ENCODE measurements at regions not wholly inside any gene's neighbourhood (a gene's known extent, or its start where the extent isn't known, plus 50 kb on each side); places are given as distances from the start of the nearest gene placed in this dataset.

DNA sequence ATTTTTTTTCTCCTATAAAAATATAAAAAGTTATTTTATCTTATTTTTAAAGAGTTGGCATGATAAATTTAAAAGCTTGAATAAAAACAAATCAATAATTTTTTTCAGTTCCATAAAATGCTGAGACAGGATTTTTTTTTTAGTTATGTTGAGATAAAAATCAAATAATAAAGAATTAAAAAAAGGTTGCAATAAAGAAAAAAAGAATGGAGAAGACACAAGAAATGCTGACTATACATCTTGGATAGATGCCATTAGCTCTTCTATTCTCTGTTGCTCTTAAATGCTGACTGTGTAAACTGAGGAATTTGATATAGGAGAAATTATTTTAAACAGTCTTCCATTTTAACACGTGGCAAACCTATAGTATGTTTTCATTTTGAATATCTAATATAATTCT is 2298.5 kb downstream of the MRPL39 start:
- TF ChIP-seq TCF12 (IDR thresholded peaks at IDR 0.05; ENCODE audit: low read depth) (no peak), ZBTB7A (IDR thresholded peaks at IDR 0.05; ENCODE audit: low read depth) (no peak), YY1 (IDR thresholded peaks at IDR 0.05; ENCODE audit: low read depth) (no peak)
- TF ChIP-seq, protein P1, sequence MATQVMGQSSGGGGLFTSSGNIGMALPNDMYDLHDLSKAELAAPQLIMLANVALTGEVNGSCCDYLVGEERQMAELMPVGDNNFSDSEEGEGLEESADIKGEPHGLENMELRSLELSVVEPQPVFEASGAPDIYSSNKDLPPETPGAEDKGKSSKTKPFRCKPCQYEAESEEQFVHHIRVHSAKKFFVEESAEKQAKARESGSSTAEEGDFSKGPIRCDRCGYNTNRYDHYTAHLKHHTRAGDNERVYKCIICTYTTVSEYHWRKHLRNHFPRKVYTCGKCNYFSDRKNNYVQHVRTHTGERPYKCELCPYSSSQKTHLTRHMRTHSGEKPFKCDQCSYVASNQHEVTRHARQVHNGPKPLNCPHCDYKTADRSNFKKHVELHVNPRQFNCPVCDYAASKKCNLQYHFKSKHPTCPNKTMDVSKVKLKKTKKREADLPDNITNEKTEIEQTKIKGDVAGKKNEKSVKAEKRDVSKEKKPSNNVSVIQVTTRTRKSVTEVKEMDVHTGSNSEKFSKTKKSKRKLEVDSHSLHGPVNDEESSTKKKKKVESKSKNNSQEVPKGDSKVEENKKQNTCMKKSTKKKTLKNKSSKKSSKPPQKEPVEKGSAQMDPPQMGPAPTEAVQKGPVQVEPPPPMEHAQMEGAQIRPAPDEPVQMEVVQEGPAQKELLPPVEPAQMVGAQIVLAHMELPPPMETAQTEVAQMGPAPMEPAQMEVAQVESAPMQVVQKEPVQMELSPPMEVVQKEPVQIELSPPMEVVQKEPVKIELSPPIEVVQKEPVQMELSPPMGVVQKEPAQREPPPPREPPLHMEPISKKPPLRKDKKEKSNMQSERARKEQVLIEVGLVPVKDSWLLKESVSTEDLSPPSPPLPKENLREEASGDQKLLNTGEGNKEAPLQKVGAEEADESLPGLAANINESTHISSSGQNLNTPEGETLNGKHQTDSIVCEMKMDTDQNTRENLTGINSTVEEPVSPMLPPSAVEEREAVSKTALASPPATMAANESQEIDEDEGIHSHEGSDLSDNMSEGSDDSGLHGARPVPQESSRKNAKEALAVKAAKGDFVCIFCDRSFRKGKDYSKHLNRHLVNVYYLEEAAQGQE (IDR thresholded peaks at IDR 0.05; ENCODE audit: low read depth) = no peak

DNA sequence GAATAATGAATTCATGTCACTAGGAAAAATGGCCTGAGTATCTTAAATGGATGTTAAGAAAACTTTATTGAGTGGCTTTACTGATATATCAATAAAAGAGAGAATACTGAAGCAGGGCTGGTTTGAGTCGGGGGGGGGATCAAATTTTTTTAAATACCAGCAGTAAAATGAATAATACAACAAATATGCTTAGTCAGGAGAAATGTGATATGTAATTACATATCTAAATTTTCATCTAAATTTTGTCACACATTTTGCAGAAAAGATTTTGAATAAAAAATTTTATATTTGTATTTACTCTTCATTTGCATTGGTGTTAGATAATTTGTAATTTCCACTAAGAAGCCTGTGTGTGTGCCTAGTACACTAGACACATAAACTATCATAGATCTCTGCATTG is 2300.2 kb downstream of the MRPL39 start:
- TF ChIP-seq, protein P2, sequence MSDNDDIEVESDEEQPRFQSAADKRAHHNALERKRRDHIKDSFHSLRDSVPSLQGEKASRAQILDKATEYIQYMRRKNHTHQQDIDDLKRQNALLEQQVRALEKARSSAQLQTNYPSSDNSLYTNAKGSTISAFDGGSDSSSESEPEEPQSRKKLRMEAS (IDR thresholded peaks at IDR 0.05) = no peak
- no peak for TF ChIP-seq FOXM1 (IDR thresholded peaks at IDR 0.05; ENCODE audit: borderline replicate concordance, low read depth)
- TF ChIP-seq, protein P3, sequence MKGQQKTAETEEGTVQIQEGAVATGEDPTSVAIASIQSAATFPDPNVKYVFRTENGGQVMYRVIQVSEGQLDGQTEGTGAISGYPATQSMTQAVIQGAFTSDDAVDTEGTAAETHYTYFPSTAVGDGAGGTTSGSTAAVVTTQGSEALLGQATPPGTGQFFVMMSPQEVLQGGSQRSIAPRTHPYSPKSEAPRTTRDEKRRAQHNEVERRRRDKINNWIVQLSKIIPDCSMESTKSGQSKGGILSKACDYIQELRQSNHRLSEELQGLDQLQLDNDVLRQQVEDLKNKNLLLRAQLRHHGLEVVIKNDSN (IDR thresholded peaks at IDR 0.05) = no peak
- no peak for TF ChIP-seq TAF1 (IDR thresholded peaks at IDR 0.05; ENCODE audit: low read depth)
- TF ChIP-seq YY1 (IDR thresholded peaks at IDR 0.05; ENCODE audit: low read depth) = no peak
- TF ChIP-seq TCF12 (IDR thresholded peaks at IDR 0.05; ENCODE audit: low read depth) = no peak
- TF ChIP-seq, protein P1 (IDR thresholded peaks at IDR 0.05; ENCODE audit: low read depth) = no peak
- no peak for TF ChIP-seq CREB1 (IDR thresholded peaks at IDR 0.05; ENCODE audit: low read depth)
- TF ChIP-seq EGR1 (IDR thresholded peaks at IDR 0.05) = no peak
- TF ChIP-seq ZBTB7A (IDR thresholded peaks at IDR 0.05; ENCODE audit: low read depth) = no peak
- no peak for TF ChIP-seq EP300 (IDR thresholded peaks at IDR 0.05; ENCODE audit: borderline replicate concordance)
- no peak for TF ChIP-seq RAD21 (IDR thresholded peaks at IDR 0.05; ENCODE audit: low read depth)
- TF ChIP-seq CEBPB (IDR thresholded peaks at IDR 0.05) = no peak
- TF ChIP-seq NFIC (IDR thresholded peaks at IDR 0.05) = no peak
- TF ChIP-seq TEAD4 (IDR thresholded peaks at IDR 0.05) = no peak

DNA sequence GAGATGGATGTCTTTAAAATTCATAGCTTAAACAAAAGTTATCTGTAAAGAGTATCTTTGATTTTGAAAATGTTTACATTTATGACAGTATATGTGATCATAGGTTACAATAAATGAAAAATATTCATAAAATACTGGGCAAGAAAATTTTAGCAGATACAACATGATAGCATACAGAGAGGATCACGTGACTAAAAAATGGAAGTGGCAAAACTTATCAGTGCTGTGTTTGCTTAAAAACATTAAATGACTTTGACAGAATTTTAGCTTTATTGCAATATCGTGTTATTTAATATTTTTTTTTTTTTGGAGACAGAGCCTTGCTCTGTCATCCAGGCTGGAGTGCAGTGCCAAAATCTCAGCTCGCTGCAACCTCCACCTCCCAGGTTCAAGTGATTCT is 2294.1 kb downstream of the NCAM2 start:
- TF ChIP-seq, protein P3 (IDR thresholded peaks at IDR 0.05) = no peak
- no peak for TF ChIP-seq FOXM1 (IDR thresholded peaks at IDR 0.05; ENCODE audit: borderline replicate concordance, low read depth)
- no peak for TF ChIP-seq TEAD4 (IDR thresholded peaks at IDR 0.05)

DNA sequence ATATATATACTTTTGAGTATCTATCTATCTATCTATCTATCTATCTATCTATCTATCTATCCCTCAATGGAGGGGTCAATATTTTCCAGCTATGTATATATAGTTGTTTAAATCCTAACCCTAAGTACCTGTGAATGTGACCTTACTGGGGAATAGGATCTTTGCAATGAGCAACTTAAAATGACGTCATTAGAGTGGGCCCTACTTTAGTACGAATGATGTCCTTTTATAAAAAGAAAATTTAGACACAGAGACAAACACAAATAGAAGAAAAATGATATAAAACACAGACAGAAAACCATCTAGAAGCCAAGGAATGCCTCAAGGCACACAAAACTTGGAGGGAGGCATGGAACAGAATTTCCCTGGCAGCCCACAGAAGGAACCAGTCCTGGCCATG is 2283.7 kb downstream of the NCAM2 start:
- TF ChIP-seq CREB1 (IDR thresholded peaks at IDR 0.05; ENCODE audit: low read depth) = no peak
- TF ChIP-seq, protein P1 (IDR thresholded peaks at IDR 0.05; ENCODE audit: low read depth) = no peak
- no peak for TF ChIP-seq TCF12 (IDR thresholded peaks at IDR 0.05; ENCODE audit: low read depth)
- TF ChIP-seq CEBPB (IDR thresholded peaks at IDR 0.05) = no peak
- TF ChIP-seq, protein P3 (IDR thresholded peaks at IDR 0.05) = no peak

DNA sequence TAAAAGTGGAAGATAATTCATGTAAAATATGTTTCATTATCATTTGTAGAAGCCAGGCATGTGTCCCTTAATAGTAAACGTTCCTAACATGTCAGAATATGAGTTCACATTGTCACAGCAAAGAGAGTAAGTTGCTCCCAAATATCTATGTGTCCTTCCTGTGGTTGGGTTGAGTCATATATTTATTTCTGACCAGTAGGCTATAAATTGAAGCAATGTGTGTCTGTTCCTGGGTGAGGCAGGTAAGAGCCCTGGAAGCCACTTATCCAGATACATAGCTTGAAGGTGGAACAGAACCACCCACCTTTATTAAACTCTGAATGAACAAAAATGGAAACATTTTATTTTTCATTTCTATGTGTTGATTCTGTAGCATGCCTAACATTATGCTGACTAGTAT is 2251.6 kb downstream of the NCAM2 start:
- no peak for TF ChIP-seq RAD21 (IDR thresholded peaks at IDR 0.05; ENCODE audit: low read depth)
- TF ChIP-seq TAF1 (IDR thresholded peaks at IDR 0.05; ENCODE audit: low read depth) = no peak
- TF ChIP-seq YY1 (IDR thresholded peaks at IDR 0.05; ENCODE audit: low read depth) = no peak
- TF ChIP-seq, protein P1 (IDR thresholded peaks at IDR 0.05; ENCODE audit: low read depth) = no peak
- no peak for TF ChIP-seq FOXM1 (IDR thresholded peaks at IDR 0.05; ENCODE audit: borderline replicate concordance, low read depth)
- no peak for TF ChIP-seq EGR1 (IDR thresholded peaks at IDR 0.05)
